Activated CD4-positive, alpha-beta T cell treated with anti-CD3 and anti-CD28 coated beads, Interleukin-2, amount 50 U/mL, for 48 hours (primary cell): ENCODE measurements at regions not wholly inside any gene's neighbourhood (a gene's known extent, or its start where the extent isn't known, plus 50 kb on each side); places are given as distances from the start of the nearest gene placed in this dataset.
"Not testable (repeated sequence)": the region's sequence is repeated elsewhere in the genome, so short reads cannot be mapped to it uniquely, and the experiment has no call there.

Source experiments
- DNase-seq, 2 experiments: peaks; one replicate each; pipeline ENCODE4 v3.0.0-alpha.2; 2020

DNA sequence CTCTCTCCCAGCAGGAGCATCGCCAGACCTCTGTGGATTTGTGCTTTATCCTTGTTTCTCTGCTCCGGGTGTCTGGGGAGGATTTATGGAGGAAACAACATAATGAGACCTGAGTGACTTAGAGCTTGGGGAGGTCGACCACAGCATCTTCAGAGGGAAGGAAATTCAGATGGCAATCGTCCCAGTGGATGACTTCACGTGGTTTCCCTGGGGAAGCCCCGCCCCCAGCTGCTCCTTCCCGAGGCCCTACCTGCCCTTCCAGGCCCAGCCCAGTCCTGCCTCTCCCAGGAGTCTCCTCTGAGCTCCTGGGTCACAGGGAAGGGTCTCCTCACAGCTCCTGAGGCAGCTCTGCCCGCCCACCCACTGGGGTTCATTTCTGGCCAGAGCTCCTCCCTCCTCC, 430.3 kb upstream of the SULF2 start:
- no peak for DNase-seq

DNA sequence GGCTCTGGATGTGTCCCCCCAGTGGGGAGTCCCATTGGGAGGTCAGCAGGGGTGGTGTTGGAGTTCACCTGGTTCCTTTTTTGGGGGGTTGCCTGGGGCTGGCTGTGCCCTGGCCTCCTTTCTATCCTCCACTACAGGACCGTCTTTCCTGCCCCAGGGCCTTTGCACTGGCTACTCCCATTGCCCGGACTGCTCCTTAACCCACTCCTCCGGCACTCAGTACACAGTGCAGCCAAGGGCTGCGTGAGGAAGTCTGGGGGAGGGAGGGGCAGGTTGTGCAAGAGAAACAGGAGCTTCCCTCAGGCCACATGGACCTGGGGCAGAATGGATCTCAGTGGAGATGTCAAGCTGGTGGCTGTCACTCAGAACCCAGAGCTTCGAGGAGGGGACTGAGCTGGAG, 429.3 kb upstream of the SULF2 start:
- no peak for DNase-seq

DNA sequence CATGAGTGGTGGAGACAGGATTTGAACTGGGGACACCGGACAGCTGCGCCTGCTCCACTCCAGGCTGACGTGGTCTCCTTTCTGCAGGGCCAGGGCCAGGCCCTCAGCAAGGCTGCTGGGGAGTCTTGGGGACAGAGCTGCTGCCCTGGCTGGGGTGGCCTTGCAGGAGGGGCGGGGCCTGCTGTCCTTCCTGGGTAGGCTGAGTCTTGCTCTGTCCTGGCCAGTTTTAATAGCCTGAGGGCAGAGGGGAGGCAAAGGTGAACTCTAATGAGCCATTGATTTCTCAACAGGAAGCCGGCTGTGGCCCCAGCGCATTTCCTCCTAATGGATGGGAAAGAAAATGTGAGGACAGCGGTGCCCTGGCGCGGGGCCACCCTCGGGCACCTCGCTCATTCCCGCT, 428.4 kb upstream of the SULF2 start:
- not testable (repeated sequence) for DNase-seq

DNA sequence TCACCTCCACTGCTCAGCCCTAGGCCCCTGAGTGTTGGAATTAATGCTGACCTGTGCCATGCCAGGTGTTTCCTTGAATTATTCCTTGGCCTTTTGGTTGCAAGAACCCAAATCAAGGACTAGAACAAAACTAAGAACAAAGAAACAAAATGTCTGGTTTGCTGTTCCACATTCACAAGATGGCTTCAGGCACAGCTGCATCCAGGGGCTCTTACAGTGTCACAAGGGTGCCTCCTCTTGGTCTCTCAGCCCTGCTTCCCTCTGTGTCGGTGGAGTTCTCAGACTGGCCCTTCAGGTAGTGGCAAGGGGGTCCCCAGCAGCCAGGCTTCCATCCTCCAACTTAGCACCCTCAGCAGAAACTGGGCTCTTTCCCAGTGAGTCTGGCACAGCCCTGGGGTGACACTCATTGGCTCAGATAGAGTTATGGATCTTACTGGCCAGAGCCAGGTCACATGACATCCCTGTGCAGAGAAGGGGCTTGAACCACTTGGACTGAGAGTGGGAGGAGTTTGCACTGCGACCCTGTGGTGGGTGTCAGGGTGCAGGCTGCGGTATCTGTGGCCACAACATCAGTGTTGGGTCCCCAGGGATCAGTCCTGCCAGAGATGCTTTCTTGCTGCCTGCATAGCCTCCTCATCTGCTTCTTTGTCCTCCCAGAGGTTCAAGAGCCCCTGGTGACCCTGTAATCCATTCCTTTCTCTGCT, 427.7 kb upstream of the SULF2 start:
- no peak for DNase-seq

DNA sequence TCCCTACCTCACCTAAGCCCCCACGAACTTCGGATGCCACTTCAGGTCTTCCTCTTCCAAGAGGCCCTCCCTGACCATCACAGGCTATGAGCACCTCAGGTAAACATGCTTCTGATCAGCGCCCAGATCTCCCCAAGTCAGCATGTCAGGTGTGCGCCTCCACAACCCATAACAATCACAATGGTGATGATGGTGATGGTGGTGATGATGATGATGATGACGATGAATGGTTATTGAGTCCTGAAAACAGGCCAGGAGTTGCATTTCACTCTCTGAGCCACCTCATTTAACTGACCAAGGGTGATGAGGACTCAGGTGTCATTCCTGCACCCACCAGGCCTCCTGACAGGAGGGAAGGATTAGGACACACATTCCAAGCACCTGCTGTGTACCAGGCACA, 426.6 kb upstream of the SULF2 start:
- no peak for DNase-seq

DNA sequence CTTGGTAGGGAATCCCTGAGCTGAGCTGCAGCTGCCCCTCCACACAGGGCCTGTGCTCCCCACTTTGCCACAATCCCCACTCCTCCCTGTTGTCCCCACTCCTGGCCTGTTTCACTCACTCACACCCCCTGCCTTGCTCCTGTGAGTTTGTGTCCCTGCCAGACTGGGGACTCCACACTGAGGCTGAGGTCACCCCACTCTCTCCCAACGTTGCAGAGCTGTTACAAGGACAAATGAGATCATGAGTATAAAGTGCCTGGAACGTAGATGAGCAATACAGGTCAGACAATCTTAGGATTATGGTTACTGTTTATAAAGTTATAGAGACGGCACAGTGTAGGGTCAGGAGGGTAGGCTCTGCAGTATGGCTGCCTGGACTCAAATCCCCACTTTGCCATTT, 426.0 kb upstream of the SULF2 start:
- DNase-seq = no peak

DNA sequence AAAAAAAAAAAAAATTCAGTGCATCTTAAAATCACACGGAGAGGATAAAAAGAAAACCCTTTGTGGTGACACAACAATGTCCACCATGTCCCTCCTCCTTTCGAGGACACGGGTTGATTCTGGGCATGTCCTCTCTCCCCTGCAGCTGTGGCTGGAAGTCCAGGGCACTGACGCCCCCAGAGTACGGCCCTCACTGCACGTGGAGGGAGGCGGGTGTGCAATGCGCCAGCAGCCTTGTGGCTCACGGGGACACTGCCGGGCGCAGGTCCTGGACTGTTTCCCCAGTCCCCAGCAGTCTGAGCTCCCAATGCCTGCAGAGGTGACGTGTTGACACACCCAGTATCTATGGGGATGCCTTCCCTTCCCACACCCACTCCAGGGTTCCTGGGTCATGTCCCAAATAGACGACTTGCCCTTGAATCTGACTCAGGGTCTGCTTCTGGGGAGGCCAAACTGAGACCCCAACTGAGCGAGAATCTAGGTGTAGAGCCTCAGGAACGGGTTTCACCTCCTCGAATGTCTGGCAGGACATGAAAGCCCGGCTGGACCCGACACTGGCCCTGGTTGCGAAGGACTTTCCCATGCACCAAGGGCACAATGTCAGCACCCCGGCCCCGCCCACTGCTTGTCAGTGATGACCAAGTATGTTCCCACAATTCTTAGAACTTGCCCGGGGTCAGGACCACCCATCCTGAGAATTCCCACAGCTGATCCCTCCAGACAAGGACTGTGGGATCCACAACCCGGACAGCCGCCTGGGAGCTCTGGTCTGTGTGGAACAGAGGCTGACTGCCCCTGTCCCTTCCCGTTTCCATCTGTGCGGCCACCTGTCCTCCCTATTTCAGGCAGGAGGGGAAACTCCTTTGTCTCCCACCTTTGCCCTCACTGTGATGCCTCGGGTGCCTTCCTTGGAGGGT, 425.1 kb upstream of the SULF2 start:
- no peak for DNase-seq

DNA sequence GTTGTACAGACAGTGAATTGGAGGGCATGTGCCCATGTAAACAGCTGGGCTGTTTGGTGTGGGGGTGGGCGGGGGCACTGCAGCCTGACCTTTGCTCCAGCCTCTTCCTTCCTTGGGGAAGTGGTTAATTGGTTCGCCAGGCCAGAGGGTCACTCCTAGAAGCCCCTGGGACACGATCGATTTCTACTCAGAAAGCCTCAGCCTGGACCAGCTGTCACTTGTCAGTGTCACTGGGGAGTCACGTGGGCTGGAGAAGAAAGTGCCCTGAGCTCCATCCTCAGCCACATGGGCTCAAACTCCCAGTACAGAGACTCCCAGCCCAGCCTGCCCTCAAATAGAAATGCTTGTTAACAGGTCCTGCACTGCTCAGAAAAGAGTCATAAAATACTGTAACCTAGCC, 423.8 kb upstream of the SULF2 start:
- DNase-seq = no peak

DNA sequence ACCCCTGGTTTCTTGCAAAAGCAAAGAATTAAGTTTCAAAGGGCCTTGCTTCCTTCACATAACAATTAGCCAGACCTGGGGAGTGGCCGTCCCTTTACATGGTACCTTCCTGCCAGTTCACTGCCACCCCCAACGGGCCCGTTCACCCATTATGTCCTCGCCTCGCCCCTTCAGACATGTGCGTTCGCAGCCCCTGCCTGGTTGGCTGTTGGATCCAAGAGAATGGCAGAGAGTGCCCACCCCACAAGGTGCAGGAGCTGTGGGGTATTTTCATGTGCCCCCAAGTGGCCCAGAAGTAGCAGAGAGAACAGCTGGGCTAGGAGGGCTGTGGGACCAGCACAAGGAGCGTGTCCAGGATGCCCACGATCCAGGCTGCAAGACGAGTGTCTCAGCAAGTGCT, 422.9 kb upstream of the SULF2 start:
- no peak for DNase-seq

DNA sequence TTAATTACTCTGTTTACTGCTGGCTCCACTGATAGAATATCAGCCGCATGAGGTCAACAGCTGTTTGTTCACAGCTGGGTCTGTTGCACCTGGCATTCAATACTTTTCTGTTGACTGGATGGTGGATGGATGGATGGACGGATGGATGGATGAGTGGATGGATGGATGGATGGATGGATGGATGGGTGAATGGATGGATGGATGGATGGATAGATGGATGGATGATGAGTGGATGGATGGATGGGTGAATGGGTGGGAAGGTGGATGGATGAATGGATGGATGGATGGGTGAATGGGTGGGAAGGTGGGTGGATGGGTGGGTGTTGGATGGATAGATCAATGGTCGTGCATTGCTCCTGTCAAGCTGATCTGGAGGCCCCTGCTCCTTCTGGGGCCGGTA, 422.2 kb upstream of the SULF2 start:
- DNase-seq = no peak

DNA sequence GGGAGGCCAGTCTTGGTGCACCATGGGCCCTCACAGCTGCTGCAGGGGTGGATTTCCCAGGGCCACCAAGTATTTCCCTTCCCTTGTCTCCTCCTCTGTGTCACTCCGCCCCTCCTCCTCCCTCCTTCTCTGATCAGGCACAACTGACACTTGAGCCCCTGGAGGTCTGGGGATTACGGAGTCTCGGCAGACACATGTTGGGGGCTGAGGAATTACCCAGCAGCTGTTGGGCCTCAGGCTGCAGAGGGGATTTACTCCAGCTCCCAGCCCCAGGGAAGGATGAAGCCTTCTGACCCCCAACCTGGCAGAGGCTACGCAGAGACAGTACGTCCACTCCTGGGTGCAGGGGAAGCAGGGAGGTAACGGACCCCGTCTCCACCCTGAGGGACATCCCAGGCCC, 420.5 kb upstream of the SULF2 start:
- no peak for DNase-seq

DNA sequence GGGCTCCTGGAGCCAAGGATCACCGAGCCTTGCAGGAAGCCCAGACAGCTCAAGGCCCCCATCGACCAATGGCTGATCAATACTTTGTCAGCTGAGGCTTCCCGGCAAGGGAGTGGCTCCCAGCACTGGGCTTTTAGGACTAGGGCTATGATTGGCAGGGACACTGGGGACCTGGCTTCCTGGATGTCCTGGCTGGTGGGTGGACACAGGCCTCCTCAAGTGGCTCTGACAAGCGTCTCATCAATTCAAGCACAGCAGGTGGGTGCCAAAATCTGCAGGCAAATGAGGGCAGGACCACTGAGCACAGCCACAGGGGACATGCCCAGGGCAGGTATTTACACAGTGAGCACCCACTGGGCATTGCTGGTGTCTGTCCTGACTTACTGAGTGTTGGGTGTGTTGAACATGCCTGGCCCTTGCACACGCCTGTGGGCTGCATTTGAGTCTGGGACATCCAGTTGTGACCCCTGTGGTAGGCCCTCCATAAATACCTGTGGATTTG, 420.1 kb upstream of the SULF2 start:
- DNase-seq = no peak

DNA sequence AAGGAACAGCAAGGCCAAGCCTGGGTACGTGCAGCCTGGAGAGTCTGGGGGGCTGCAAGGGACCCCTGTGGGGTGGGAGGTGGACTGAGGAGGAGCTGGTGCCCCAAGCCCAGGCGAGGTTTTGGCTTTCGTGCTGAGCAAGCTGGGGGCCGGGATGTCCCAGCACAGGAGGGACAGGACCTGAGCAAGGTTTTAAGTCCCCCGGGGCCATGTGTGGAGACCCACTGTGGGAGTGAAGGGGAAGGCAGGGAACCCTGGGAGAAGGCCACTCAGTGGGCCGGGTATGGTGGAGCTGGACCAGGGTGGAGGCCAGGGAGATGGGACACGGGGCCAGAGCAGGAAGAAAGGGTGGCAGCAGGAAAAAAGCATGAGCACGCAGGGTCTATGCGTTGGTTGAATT, 419.2 kb upstream of the SULF2 start:
- DNase-seq = no peak

DNA sequence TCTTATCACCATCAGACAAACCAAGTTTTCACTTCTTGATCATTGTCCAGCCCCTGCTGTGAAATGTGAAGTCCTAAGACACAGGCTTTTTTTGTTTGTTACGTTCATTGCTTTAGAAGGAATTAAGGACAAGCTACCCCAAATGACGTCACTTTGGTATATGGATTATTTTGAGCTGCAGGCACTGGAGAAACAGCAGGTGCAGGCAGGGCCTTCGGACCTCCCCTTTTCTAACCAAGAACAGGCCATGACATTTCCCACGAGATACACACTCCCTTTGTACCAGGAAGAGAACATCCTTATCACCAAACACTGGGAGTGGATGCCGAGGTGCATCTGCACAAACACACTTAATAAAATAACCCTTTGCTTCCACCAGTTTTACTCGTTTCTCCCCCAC, 418.0 kb upstream of the SULF2 start:
- DNase-seq = no peak

DNA sequence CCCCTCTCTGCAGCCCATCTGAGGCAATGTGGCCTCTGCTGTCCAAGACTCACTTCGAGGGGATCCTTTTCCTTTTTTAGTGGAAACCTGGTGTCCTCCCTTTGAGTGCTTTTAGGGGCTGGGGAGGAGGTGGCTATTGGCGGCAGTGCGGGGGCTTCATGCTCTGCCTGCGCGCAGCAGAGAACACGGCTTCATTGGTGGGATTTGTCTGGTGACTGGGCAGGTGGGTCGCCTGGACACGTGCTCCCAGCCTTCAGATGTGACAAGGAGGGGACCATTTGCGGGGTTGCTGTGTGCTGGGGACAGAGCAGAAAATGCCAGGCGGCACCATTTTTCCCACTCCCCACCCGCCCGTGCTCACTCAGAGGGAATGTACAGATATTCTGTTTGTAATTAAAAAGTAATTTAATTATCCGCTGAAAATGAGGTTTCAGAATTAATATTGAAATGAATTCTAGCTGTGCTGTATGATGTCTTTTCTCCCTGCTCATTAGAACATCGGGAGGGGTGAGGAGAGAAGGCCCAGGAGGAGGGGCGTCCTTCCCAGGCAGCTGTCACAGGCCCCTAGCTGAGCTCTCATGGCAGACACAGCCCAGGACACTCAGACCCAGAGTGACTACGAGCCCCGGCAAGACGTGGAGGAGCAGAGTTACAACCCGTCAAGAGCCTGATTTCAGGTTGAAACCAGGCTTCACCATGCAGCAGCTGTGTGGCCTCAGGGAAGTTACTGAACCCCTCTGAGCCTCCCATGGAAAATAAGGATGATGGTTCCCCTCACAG, 417.2 kb upstream of the SULF2 start:
- no peak for DNase-seq

DNA sequence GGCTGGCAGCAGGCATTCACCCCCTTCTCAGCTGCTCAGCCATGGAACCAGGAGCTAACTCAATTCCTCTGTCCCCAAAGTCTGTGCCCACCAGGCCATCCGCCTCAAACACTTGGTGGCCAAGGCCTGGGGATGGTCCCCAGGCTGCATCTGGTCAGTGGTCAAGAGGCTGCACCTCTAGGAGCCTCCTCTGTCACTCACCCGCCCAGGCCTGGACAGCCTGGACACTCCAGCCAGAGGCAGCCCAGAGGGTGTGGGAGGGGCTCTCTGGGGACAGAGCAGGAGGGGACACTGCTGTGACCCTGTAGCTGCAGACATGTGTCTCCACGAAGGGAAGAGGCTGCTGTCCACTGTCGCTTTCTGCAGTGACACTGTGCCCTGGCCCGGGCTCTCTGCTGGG, 416.6 kb upstream of the SULF2 start:
- DNase-seq = no peak

DNA sequence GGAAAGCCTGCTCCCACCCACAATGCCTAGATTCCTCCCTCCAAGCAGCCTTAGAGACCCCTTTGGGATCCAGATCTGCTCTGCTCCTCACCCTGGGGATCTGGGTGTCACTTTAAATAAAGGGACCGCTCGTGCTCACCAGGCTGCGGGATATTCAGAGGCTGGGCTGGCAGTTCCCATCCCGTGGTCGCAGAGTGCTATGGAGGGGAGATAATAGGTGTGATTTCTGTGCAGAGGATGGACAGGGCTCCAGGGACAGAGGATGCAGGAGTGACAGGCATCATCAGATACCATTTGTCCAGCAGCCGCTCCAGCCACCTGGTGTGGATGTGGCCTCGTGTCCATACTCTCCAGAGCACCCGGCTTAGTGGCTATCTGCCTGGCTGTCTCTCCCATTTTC, 415.9 kb upstream of the SULF2 start:
- no peak for DNase-seq

DNA sequence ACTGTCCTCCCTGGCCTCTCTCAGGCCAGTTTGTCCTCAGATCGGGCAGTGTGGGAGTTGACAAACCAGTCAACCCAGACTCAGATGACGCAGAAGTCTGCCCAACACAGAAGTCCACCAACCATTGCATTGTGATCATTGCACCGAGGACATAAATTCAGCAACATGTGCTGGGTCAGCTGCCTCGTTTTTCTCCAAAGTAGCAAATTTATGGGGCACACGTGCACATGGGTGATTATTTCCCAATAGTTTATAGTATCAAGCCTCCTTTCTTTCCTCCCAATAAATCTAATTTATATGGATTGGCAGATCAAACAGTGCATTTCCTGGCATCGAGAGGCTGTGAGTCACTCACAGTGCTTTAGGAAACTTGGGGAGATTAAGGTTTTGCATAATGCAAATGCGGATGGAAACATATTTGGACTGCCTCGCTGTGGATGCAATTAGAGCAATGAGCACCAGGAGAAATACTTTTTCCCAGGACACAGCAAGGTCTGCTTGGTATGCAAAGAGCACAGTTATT, 413.7 kb upstream of the SULF2 start:
- no peak for DNase-seq

DNA sequence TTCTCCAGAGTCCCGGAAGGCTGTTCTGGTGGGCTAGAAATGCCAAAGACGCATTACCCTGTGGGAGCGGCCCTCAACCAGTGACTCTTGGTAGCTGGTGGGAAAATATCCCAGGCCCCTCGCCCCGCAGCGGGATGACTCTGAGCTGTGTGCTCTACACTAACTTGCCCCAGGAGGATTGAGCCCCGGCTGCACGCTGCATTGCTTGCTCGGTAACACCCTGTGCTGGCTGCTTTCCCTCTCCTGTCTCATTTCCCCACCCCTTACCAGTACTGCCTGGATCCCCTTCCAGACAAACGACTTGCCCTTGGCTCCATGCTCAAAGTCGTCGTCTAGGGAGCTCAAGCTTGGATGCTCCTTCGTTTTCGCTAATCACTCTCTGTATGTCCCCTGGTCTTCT, 411.8 kb upstream of the SULF2 start:
- no peak for DNase-seq

DNA sequence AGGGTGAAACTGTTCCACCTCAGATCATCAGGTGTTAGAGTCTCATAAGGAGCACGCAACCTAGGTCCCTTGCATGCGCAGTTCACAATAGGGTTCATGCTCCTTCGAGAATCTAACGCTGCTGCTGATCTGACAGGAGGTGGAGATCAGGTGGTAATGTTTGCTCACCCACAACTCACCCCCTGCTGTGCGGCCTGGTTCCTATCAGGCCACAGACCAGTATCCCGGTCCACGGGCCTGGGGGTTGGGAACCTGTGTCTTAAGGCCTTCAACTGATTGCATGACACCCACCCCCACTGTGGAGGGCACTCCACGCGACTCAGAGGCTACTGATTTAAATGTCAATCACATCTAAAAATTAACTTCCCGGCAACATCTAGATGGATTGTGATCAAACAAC, 411.2 kb upstream of the SULF2 start:
- no peak for DNase-seq

DNA sequence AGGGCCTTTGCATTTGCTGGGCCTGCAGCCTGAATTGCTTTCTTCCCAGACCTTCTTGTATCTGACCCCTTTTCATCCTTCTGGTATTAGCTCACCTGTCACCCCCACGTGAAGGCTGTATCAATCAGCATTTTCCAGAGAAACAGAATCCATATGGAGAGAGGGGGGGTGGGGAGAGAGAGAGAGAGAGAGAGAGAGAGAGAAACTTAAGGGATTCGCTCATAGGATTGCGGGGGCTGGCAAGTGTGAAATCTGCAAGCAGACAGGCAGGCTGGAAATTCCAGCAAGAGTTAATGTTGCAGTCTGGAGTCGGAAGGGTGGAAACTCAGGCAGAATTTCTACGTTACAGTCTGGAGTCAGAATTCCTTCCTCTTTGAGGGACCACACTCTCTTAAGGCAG, 410.7 kb upstream of the SULF2 start:
- no peak for DNase-seq

DNA sequence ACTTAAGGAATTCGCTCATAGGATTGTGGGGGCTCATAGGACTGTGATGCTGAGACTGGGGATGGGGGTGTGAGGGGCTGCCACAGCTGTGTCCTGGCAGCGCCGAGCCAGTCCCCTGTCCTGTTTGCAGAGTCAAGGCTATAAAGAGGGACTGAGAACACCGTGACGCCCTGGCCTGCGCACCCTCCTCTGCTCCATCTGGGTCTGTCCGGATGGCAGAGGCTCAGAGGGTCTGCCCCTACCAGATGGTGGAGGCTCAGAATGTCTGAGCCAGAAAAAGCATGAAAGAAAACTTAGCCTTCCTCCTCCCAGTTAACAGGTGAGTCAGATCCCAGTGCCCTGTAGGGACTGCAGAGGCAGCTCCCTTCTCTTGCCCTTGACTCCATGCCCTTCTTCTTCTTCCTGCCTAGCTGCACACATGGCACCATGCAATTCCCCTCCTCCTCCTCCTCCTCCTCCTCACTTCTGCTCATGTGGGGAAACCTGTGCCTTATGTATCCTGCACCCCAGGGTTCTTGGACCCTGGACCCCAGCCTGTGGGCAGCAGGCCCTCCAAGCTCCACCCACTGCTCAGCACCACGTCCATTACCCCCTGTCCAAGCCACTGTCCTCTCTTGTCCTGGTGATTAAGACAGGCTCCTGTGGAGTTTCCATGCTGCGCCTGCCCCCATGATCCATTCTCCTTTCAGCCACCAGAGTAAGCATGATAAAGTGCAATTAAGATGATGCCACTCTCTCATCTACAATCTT, 410.0 kb upstream of the SULF2 start:
- DNase-seq = no peak

DNA sequence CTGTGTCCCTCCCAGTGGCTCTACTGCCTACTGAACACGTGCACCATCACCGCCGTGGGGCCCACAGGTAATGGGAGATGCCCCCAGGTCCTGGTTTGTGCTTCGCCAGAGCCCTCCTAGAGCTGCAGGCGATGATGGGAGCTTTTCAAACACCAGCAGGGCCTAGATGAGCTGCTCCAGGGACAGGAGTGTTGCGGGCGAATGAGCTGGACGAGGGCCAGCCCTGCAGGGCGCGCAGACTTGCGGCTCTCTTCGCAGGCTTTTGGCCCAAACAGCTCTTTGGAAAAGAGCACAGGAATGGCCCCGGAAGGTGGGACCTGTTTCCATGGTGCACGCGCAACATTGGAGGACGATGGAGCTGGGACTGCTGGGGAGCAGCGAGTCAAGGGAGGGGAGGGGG, 409.3 kb upstream of the SULF2 start:
- DNase-seq = no peak
